Stimulated activated naive B cell treated with anti-CD40 and anti-IgM and Interleukin-4, amounts not matched to agents 10 μg/mL and 1 μg/mL and 100 μg/mL, for 72 hours (primary cell): ENCODE measurements at regions not wholly inside any gene's neighbourhood (a gene's known extent, or its start where the extent isn't known, plus 50 kb on each side); places are given as distances from the start of the nearest gene placed in this dataset.
A peak's percentile ranks its signal among the peaks of the same experiment; 100 is the strongest.

Experiments
- ATAC-seq, 2 donors: fragments of 150-1000 bp; cut with Tn5 transposase; replicated peaks; 2 replicates each; pipeline ENCODE4 v1.10.0; 2021; ENCODE audit warnings: moderate library complexity in 1 of 2
- DNase-seq: peaks from one replicate; pipeline ENCODE4 v3.0.0; 2021
- H3K27ac Mint-ChIP-seq: one replicate; pipeline ENCODE4 v1.8.0; 2022; ENCODE audit warnings: mild to moderate bottlenecking, mixed read lengths
- H3K27me3 Mint-ChIP-seq, 2 donors: one replicate each; pipeline ENCODE4 v1.8.0; 2022; ENCODE audit warnings: mixed read lengths in 2 of 2
- H3K36me3 Mint-ChIP-seq, 2 donors: one replicate each; pipeline ENCODE4 v1.8.0; 2022; ENCODE audit warnings: mixed read lengths in 2 of 2, mild to moderate bottlenecking in 1 of 2
- H3K4me1 Mint-ChIP-seq, 2 donors: one replicate each; pipeline ENCODE4 v1.8.0; 2022; ENCODE audit warnings: mixed read lengths in 2 of 2, mild to moderate bottlenecking in 1 of 2
- H3K4me3 Mint-ChIP-seq, 2 donors: one replicate each; pipeline ENCODE4 v1.8.0; 2022; ENCODE audit warnings: mild to moderate bottlenecking in 2 of 2, mixed read lengths in 2 of 2, moderate library complexity in 1 of 2
- H3K9me3 Mint-ChIP-seq, 2 donors: one replicate each; pipeline ENCODE4 v1.8.0; 2022; ENCODE audit warnings: mixed read lengths in 2 of 2, mild to moderate bottlenecking in 1 of 2

DNA sequence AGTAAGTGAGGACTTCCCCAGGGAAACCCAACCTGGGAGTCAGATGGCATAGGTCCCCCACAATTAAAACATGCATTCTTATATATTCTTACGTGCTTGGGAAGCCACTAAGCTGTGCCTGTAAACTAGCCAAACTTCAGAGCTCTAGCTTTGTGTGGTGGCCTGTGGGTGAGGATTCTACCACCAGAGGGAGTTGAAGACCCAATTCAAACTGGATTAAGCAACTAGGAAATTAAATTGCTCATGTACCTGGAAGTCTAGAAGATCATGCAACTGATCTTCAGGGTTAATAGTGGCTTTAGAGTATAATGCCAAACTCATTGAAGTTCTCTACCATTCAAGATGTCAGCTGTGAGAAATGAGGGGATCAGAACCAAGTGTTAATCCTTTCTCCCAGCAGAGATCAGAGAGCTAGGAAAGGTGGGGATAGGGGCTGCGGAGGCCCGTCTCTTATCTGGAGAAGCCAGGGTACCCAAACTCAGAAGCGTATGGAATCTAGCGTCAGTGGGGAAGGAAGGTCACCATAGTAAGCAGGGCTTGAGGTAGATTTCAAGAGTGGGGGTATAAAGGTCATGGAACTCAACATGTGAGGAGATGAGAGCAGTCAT is 53.2 kb upstream of the CCDC85A start:
- Mint-ChIP-seq H3K27ac (no peak overlapping the region), H3K4me1 (no peaks in the 10 kb centered on the region), H3K36me3 (no peaks in the 10 kb centered on the region), H3K4me3 (no peak overlapping the region), H3K9me3 (no peaks in the 10 kb centered on the region), H3K27me3 (peaks cover 7 to 16% of the 10 kb centered on the region in 2 donors)
- ATAC-seq (peak in 1 of 2 donors; percentile 45), DNase-seq (no peak)

DNA sequence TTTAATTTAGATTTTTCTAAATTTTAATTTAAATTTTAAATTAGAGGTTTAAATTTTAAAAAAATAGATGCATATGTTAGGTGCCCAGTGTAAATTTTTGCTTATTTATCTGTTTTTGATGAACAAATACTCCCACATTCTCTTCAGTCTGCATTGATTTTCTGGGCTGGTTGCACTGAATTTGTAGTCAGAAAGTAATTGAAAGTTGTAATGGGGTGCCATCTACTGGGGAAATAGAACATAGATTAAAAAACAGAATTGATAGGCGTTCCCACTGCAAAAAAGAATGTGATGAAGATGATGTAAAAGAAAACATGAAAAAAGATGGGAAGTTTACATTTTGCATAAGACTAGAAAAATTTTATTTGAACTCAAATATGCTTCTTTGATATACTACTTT is 51.7 kb upstream of the CCDC85A start:
- no peaks in the 10 kb centered on the region for H3K36me3 Mint-ChIP-seq
- no peak overlapping the region for H3K27ac Mint-ChIP-seq
- ATAC-seq (no peak), DNase-seq (no peak)
- H3K4me1 Mint-ChIP-seq, result no peaks in the 10 kb centered on the region
- no peak overlapping the region for H3K4me3 Mint-ChIP-seq
- H3K9me3 Mint-ChIP-seq, result no peaks in the 10 kb centered on the region
- peaks cover 3 to 7% of the 10 kb centered on the region in 2 donors for H3K27me3 Mint-ChIP-seq

DNA sequence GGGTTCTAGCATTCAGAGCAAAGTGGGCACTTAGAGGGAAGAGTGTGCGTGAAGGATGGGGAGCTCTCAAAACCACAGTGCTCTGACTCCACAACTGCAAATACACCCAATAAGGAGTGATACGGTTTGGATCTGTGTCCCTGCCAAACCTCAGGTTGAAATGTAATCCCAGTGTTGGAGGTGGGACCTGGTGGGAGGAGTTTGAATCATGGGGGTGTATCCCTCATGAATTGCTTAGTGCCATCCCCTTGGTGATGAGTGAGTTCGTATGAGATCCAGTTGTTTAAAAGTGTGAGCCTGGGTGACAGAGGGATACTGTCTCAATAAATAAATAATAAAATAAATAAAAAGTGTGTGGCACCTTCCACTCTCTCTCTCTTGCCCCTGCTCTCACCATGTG is 50.3 kb upstream of the CCDC85A start:
- H3K4me1 Mint-ChIP-seq, result no peaks in the 10 kb centered on the region
- peaks cover 3 to 7% of the 10 kb centered on the region in 2 donors for H3K27me3 Mint-ChIP-seq
- no peak overlapping the region for H3K4me3 Mint-ChIP-seq
- ATAC-seq, result no peak
- no peaks in the 10 kb centered on the region for H3K9me3 Mint-ChIP-seq
- DNase-seq, result no peak
- H3K36me3 Mint-ChIP-seq, result no peaks in the 10 kb centered on the region
- H3K27ac Mint-ChIP-seq, result no peak overlapping the region

DNA sequence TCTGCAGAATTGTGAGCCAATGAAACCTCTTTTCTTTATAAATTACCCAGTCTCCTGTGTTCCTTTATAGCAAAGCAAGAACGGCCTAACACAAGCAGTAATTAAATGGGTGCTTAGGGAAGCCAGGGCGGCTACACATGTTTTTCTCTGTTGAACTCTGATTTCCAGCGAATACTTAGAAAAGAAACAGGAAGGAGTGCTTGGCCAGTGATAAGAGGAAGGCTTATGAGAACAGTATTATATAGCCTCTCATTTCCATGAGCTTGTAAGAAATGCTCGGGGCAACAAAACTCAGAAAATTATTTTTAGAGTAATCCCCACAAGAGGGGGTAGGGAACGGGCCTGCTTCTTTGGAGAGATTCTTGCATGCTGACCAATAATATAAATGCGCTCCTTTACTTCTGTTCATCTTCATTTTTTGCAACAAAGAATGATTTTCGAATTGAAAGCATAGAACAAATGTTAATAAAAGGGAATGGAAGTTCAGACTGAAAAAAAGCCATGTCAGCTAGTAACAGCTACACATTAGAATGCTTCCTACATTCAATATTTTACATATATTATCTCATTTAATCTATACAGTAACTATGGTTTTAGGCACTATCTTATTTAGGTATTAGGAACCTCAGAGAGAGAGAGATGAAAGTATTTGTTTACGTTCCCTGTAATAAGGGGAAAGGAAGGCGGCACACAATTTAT is 49.7 kb upstream of the CCDC85A start:
- no peaks in the 10 kb centered on the region for H3K36me3 Mint-ChIP-seq
- no peak for DNase-seq
- no peak overlapping the region for H3K4me3 Mint-ChIP-seq
- peaks cover 3 to 7% of the 10 kb centered on the region in 2 donors for H3K27me3 Mint-ChIP-seq
- H3K9me3 Mint-ChIP-seq, result peaks cover 3 to 4% of the 10 kb centered on the region in 2 donors
- no peak for ATAC-seq
- H3K27ac Mint-ChIP-seq, result no peak overlapping the region
- H3K4me1 Mint-ChIP-seq, result no peaks in the 10 kb centered on the region
